GM20431 (cell line): ENCODE measurements at regions not wholly inside any gene's neighbourhood (a gene's known extent, or its start where the extent isn't known, plus 50 kb on each side); places are given as distances from the start of the nearest gene placed in this dataset.

Experiments used
- in situ Hi-C: fragments of 300-500 bp; cut with MseI, MboI; formaldehyde crosslinking; loops from one replicate; pipeline ENCODE4 v1.15.0; 2020; ENCODE audit warnings: low sequenced_read_pairs; ENCODE audit not compliant: unreplicated experiment

DNA sequence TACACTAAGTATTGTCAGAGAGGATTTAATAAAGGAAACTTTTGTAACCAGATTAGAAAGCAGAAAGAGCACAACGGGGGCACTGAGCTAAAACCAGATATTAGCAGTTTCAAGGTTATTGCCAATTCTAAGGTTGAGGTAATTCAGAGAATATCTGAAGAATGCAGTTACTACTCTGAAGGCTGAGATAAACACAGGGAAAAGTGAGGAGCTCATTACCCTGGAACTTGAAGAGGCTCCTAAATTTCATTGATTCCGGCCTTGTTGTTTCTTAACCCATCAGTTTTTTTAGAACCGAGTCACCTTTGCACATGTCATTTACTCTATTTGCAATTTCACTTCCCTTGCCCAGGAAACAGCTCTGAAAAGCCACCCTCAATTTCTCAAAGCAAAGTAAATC lies 72.4 kb upstream of the BTBD3 start:
- in situ Hi-C loops: no loop called here

GRCh38 chr20:11846131-11846530 lies 71.6 kb upstream of the BTBD3 start:
- in situ Hi-C loops: no loop called here

DNA sequence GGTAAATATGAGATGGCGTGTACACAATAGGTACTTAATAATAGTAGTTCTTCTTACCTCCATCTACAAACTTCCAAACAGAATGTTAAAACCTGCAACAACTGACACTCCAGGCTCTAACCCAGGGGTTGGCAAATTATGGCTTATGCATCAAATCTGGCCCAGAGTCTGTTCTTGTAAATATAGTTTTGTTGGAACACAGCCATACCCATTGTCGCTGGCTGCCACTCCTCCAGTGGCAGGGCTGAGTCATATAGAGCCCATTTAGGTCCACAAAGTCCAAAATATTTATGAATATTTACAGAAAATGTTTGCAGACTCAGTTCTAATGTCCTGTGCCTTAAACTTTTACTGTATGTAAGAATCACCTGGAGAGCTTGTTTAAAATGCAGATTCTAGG lies 69.9 kb upstream of the BTBD3 start:
- in situ Hi-C loops: no loop called here

DNA sequence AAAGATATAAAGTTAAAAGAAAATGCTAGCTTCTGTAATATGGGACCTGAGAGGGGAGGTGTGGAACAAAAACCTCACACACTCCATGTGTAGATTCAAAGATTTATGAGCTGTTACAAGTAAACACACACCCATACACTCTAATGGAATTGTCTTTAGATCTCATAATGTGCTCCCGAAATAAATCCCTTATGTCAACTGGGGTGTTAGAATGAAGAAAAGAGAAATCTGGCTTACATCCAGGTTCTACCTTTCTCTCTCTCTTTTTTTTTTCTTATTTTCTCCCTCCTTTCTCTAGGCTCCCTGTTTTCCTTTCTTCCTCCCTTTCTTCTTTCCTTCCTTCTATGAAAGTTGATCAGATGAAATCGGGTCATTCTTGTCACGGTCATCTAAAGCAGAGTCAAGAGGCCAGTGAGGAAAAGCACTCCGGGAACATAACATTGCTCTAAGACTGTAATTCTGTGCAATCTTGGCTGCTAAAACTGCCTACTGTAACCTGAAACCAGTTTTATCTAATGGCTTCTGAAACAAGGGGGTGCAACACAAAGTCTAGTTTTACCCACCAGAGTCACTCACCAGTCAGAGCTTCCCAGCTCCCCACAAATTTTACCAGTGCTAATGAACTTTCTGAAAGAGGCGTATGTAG lies 68.3 kb upstream of the BTBD3 start:
- in situ Hi-C loops: no loop called here

GRCh38 chr20:11849976-11850670 lies 67.6 kb upstream of the BTBD3 start:
- in situ Hi-C loops: no loop called here

GRCh38 chr20:11850901-11851300 lies 66.8 kb upstream of the BTBD3 start:
- in situ Hi-C loops: no loop called here

GRCh38 chr20:11851646-11852045 lies 66.0 kb upstream of the BTBD3 start:
- in situ Hi-C loops: no loop called here

DNA sequence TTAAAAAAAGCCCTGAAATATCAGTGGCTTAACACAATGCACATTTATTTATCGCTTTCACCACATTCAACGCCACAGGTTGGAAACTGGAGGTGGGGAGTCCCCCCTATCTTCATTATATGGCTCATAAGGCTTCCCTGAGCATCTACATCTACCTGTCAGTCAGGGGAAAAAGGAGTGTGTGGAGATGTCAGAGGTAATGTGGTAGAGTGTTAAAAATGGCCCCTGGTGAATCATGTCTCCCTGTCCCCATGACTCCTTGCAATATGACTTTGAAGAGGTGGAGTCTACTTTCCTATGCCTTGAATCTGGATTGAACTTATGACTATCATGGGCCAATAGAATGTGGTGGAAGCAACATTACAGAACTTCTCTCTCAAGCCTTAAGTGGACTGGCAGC lies 65.5 kb upstream of the BTBD3 start:
- in situ Hi-C loops: no loop called here

- in situ Hi-C loops: no loop called here
Observed at GRCh38 chr20:11852811-11853210, 64.9 kb upstream of the BTBD3 start.

GRCh38 chr20:11853359-11853758 lies 64.3 kb upstream of the BTBD3 start:
- in situ Hi-C loops: no loop called here

DNA sequence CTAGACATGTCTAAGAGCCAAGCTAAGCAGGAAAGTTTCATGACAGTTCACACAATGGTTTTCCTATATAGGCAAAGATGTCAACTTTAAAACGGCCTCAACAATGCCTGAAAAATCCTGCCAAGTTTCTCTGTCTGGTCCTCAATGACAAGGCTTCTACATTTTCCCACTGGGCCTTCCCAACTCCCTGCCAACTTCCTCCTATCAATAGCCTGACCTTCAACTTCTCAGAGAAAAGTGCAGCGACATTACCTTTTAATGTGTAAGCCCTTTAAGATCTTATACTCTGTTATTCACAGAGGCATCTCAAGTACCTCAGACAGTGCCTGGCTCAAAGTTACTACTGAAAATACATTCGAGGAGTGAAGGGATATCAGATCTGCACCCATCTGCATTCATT lies 56.2 kb upstream of the BTBD3 start:
- in situ Hi-C loops: no loop called here

GRCh38 chr20:11867291-11867919 lies 50.3 kb upstream of the BTBD3 start:
- in situ Hi-C loops: no loop called here
